GM21825 (cell line): ENCODE measurements at regions not wholly inside any gene's neighbourhood (a gene's known extent, or its start where the extent isn't known, plus 50 kb on each side); places are given as distances from the start of the nearest gene placed in this dataset.

Experiments
- ATAC-seq: cut with Tn5 transposase; IDR thresholded peaks from one replicate; pipeline ENCODE4 v1.9.1; 2021; ENCODE audit warnings: mild to moderate bottlenecking, moderate library complexity; ENCODE audit not compliant: unreplicated experiment

DNA sequence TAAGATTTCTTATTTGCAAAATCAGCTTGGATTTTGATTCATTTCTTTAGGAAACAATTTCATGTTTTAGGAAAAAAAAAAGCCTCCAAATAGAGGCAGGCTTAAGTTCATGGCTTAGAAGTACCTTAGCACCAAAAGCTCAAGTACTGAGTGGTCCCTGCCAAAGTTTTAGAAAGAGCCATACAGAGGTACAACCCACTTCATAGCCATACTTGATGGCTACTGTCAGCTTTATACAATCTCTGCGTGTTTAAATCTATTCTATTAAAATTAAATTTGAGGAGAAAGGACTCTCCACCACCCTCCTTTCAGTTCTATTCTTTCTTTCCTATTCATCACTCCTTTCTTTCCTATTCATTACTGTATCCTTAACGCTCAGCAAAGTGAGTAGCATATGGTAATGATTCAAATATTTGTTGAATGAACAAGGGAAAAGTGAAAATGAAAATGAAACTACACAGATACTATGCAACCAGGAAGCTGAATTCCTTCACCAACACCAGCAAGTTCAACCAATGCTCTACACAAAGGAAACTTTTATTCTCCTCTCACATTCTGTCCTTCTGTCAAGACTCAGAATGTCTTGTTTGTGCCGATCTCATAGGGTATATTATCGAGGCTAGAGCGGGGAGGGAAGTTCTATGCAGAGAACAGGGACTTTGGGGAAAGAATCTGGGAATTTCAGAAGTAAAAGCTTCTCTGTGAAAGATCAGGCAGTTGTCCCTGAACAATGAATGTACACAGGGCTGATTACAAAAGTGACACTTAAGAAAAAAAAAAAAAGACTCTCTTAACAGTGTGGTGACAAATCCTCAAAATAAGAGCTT lies 138.6 kb upstream of the SPEF2 start:
- no peak for ATAC-seq

DNA sequence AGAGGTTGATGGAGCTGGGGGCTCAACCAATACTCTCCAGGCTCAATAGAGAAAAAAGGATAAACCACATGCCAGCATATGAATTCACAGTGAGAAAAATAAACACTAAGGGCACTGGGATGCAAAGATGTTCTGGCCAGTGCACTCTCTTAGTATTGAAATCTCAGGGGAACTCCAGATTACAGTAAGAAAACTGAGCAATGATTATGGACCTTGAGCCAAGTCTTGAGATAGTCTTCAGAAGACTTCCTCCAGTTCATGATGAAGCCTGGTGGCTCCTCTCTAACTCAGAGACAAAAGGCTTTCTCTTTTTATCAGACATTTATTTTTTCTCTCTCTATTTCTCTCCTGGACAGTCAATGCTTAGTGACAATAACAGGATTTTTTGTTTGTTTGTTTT lies 139.8 kb upstream of the SPEF2 start:
- ATAC-seq = no peak

DNA sequence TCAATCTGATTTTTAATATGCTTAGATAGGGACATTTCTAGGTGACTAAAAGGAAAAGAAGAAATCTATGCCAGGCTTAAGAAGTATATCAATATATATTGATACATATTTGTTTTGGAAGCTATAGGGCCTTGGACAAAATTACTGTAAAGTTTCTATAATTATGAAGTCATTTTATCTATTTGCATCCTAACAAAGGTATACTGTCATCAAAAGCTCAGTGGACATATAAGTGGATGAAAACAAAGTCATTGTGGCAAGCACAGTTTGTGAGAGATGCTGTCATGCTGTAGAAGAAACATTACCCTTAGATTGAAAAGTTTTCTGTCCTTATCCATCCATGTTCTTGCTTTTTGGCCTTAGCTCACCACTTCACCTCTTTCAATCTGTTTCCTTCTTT lies 140.3 kb upstream of the SPEF2 start:
- ATAC-seq = no peak

DNA sequence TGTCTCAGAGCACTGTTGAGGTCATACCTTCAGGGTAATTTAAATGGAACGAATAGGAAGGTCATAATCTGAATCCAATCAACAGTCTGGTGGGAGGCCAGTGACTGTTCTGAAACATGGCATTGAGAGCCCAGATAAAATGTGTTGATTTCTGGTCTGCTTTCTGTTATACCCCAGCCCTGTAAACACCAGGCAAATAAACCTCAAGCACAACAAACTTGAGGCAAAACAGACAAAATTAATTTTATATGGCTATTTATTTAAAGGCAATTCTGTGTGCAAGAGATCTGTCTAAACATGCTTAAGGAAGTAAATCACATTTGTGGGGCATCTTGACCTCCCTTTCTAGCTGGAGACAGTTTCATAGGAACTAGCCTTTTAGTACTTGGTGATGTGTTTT lies 140.9 kb upstream of the SPEF2 start:
- ATAC-seq = no peak

DNA sequence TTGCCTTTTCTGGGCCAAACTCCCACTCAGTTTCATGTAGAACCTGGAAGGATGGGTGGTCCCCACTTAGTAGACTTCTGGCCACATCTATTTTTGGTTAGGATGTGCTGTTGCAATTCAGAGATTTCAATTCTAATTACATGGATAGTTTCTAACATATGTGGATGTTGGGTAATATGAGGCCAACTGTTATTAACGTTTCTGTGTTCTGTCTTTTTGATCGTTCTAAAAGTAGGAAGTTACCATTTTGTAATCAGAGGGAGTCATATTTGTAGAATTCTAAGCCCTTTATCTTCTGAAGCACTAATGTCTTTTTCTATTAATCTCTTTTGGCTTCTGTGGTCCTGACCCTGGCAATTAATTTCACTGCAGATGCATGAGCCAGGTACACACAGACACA lies 141.6 kb upstream of the SPEF2 start:
- ATAC-seq = no peak

DNA sequence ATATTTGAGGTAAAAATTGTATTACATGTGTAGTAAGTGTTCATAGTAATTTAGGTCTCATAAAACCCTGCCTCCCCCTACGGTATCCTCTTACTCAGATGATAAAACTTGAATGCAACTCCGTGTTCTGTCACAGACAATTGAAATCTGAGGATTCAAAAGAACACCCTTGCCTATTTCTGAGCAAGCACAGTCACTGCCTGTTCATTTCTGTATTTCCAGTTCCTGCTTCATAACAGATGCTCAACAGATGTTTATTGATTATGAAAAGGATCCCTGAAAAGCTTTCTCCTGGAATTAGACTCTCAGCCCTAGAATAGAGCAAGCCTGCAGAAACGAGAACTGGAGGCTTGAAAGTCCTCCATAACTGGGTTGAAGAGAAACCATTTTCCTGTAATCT lies 144.1 kb upstream of the SPEF2 start:
- ATAC-seq = no peak

DNA sequence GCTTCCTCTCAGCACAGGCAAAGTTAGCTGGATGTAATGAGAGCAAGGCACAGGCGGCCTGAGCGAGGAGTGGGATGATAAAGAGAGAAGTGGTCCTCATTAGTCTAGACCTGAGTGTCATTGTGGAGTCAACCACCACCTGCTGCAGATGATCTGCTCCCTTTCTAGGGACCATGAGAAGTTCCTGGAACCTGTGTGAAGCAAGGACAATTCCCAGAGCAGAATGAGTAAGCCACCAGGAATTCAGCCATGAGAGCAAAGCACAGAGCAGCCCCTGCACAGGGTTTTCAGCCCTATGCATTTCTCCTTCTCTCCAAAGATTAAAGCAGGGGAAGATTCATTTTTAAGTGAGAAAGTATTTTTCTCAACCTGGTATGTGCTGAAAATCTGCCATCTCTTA lies 146.8 kb upstream of the SPEF2 start:
- ATAC-seq = no peak

DNA sequence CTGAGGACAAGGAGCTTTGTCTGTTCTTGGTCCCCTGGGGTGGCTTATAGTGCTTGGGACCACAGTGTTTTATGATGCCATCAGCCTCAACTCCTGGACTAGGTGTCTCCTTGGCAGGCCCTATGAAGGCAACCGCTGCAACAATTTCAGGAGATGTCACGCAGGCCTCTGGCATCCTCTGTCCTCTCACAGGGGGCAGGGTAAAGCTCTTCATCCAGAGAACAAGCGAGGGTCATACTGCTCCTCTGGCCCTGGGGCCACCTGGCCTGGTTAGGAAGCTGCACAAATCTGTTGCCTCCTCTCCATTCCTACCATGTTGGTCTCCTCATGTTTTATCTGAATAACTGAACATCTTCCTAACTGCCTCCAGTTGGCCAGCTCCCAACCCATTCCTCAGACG lies 148.9 kb upstream of the SPEF2 start:
- ATAC-seq = no peak

DNA sequence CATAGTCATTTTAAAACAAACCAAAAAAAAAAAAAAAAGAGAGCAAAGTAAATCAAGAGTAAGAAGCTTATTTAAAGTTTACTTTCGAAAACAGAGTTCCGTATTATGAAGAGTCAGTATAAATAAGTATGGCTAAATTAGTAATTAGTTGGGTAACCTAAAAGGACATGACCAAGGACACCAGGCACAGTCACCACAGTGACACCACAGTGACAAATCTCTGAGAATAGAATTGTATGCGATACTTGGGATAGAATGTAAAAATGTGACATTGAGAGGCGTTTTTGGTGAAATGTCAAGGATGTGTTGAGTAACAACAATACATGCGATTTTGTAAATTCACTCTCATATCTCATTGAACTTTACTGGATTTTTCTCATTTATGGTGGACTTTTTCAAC lies 150.9 kb upstream of the SPEF2 start:
- ATAC-seq = no peak

DNA sequence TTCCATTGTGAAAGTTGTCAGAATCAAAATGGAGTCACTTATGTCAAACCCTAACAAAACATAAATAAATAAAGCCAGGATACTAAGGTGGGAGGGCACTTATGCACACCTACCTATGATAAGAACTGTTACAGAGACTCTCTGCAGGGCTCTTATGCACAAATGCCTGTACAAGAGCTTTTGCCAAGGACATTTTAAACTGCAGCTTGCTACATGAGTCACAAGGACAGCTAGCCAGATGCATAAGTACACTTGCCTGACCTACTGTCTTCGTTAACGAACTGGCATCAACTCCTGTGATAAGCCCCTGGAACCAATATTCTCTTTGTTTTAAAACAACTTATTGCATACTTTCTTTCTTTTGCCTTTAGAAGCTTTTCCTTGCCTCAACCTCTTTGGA lies 152.9 kb upstream of the SPEF2 start:
- no peak for ATAC-seq

DNA sequence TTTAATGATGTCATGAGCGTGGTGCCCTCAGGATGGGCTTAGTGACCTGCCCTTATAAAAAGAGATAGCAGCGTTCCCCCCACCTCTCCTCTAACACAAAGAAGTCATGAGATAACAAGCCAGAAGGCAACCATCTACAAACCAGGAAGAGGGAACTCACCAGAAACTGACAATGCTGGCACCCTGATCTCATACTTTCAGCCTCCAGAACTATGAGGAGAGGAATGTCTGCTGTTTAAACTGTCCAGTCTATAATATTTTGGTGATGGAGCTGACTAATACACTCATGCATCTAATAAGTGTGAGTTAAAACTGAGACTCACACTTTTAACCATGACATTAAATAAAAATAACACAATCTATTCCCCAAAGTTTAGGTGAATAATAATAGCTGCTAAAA lies 156.1 kb upstream of the SPEF2 start:
- no peak for ATAC-seq

DNA sequence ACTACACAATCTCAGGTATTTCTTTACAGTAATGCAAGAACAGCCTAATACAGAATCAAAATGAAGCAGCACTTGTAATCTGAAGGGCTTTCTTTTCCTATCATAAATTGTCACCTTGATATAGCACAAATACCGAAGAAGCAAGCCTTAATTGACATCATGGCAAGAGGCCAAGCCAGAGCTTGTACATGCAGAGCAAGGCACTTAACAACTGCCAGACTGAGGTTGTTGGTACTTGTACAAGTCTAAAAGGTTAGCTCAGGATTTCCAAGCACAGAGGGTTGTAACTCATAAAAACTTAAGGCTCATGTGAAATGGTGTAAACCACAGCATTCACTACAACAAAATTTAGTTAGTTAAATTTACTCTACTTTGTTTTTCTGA lies 158.8 kb upstream of the SPEF2 start:
- ATAC-seq = no peak

DNA sequence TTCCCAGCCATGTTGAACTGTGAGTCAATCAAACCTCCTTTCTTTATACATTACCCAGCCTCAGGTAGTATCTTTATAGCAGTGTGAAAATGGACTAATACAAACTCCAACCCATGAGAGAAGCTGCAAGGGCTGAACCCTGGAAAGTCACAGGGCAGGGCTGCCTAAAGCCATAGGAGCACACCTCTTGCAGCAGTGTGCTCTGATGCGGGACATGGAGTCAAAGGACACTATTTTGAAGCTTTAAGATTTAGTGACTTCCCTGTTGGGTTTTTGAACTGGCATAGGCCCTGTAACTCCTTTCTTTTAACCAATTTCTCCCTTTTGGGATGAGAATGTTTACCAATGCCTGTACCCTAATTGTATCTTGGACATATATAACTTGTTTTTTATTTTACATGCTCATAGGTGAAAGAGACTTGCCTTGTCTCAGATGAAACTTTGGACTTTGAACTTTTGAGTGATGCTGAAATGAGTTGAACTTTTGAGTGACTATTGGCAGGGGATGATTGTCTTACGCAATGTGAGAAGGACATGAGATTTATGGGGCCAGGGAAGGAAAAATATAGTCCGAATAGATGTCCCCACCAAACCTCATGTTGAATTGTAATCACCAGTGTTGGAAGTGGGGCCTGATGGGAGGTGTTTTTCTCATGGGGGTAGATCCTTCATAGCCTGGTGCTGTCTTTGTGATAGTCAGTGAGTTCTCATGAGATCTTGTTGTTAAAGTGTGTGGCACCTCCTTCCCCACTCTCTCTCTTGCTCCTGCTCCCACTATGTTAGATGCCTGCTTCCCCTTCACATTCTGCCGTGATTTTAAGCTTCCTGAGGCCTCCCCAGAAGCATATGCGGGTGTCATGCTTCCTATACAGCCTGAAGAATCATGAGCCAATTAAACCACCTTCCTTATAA lies 159.5 kb upstream of the SPEF2 start:
- ATAC-seq = no peak

DNA sequence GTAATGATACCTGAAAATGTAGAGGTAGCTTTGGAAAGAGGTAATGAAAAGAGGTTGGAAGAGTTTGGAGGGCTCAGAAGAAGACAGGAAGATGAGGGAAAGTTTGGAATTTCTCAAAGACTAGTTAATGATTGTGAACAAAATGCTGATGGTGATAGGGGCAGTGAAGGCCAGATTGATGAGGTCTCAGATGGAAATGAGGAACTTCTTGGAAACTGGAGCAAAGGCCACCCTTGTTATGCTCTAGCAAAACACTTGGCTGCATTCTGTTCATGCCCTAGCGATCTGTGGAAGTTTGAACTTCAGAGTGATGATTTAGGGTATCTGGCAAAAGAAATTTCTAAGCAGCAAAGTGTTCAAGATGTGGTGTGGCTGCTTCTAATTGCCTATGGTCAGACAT lies 161.2 kb upstream of the SPEF2 start:
- ATAC-seq = no peak

DNA sequence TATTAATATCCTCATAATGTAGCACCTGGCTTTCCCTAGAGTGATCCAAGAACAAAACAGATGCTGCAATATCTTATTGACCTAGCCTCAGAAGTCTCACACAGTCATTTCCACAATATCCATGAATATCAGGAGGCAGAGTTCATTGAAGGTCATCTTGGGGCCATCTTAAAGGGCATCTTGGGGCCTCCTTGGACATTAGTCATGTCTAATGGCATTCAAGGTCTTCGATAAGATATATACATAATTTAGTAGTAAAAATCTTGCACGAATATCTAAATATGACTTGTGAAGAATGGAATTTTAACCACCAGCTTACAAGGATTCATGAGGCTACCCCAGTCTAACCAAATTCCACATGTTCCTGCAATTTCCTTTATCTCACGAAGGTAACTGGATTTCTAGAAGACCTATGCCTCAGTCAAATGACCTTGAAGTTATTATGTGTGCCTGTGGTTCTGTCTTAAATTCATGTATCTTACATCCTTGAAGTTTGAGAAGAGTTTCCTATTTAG lies 163.6 kb upstream of the SPEF2 start:
- ATAC-seq = no peak

DNA sequence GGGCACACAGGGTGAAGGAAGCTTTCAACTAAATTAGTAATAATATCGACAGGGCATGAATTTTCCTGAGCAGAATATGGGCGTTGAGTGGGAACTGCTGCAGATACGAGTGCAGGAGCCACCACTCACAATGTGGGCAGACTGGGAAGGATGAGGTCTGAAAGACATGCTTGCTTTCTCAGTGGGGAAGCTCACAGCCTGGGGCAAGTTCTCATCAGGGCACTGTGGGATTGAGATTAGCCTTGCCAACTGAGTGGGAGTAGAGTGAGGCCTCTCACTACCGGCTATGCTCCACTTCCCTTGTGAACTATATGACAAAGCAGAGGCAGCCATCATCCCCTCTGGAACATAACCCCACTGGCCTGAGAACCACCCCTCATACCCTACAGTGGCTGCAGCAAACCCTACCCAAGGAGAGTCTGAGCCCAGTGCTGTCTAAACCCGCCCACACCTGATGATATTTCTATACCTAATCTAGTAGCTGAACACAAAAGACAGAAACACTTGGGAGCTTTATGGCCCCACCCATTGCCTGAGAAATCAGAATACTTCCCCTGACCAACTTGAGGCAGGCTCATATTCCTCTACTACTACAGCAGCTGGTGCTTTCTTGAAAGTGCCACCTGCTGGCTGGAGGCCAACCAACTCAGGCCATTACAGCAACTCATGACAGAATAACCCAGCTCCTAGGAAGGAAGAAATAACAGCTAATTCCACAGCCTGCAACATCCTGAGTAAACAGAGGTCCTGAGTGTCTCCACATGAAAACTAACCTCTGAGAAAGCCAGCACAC lies 173.7 kb upstream of the SPEF2 start:
- ATAC-seq = no peak

DNA sequence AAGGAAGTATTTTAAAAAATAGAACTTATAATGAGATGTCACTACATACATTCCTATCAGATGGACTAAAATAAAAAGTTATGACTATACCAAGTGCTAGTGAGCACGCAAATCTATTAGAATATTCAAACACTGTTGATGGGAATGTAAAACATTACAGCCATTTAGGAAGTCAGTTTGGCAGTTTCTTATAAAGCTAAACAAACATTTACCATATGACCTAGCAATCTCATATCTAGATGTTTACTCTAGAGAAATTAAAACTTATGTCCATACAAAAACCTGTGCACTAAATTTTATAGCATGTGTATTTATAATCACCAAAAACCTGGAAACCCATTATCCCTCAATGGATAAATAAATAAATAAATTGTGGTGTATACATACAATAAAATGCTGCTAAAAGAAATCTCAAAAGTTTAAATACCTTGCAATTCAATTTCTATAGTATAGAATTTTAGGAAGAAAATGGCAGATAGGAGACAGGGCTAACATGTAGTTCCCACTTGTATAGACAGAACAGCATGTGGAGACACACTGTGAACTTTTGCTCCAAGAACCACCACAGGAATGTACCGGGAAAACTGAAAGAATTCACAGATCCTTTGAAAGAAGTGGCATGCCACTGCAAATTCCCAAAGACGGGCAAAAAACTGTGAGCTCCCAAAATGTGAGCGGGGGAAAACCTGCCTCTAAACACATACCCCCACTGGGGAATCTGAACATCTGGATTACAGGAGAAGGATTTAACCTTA lies 174.6 kb upstream of the SPEF2 start:
- ATAC-seq = no peak

DNA sequence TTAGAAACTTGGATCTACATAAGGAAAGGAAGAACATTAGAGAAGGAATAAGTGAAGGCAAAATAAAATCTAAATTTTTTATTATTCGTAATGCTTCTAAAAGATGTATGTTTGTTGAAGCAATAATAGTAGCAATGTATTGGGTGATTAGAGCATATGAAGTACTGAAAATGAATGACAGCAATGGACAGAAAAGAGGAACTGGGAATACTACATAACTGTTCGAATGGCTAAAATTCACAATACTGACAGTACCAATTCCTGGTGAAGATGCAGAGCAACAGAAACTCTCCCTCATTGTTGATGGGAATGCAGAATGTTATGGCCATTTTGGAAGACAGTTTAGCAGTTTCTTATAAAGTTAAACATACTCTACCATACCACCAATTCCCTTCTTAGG lies 177.3 kb upstream of the SPEF2 start:
- ATAC-seq = no peak

DNA sequence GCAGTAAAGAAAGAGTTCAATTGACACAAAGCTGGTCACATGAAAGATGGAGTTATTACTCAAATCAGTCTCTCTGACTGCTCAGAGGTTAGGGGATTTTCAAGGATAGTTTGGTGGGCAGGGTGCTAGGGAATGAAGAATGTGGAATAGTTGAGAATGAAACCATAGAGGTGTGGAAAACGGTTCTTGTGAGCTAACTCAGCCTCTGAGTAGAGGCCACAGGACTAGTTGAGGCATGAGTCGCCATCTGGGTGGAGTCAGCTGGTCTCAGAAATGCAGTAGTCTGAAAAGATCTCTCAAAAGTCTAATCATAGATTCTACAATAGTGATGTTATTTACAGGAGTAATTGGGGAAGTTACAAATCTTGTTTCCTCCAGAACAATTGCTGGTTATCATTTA lies 178.9 kb upstream of the SPEF2 start:
- ATAC-seq = no peak

DNA sequence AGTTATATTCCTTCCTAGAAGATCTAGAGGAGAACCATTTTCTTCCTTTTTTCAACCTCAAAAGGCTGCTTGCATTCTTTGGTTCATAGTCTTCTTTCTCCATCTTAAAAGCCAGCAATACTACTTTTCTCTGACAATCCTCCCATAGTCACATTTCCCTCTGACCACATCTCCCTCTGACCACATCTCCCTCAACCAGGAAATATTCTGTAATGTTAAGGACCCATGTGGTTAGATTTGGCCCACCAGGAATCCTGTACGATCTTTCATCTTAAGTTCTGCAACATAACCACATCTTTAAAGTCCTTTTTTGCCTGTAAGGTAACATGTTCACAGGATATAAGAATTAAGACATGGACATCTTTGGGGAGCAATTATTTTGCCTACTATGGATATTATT lies 179.4 kb upstream of the SPEF2 start:
- ATAC-seq = no peak
